GM21390 (cell line): ENCODE measurements at regions not wholly inside any gene's neighbourhood (a gene's known extent, or its start where the extent isn't known, plus 50 kb on each side); places are given as distances from the start of the nearest gene placed in this dataset.
"Not testable (repeated sequence)": the region's sequence is repeated elsewhere in the genome, so short reads cannot be mapped to it uniquely, and the experiment has no call there.

Experiments
- ATAC-seq: cut with Tn5 transposase; IDR thresholded peaks from one replicate; pipeline ENCODE4 v1.9.1; 2021; ENCODE audit not compliant: unreplicated experiment

DNA sequence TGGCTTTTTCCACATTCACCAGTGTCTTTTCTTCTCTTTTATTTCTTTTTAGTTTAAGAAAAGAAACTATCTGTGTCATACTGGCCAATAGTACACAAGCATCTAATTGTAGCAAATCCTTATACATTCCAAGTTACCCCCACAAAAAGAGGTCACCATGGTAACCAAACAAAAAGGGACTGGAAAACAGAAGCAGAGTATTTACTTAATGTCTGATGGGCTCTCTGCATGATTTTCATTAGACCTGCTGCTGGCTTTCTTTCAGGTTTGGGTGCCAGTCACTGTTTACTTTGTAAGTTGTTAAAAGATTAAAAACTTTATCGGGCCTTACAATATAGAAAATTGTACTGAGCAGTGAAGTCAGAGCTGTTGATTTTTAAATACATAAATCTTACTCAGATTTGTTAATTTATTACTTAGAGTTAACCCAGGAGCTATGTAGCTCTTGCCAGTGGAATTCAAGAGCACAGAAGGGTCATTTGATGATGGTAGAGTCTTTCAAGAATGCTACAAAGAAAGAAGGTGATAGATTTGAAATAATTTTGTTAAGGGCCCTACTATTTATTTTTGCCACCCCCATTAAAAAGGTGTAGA, 123.9 kb downstream of the BRMS1L start:
- no peak for ATAC-seq

DNA sequence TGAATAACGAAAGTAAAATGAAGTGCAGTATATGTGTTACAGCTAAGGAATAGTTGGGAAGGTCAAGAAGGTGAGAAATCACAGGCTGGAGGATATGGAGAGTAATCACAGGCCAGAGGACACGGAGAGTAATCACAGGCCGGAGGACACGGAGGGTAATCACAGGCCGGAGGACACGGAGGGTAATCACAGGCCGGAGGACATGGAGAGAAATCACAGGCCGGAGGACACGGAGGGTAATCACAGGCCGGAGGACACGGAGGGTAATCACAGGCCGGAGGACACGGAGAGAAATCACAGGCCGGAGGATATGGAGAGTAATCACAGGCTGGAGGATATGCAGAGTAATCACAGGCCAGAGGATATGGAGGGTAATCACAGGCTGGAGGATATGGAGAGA, 121.8 kb downstream of the BRMS1L start:
- not testable (repeated sequence) for ATAC-seq

DNA sequence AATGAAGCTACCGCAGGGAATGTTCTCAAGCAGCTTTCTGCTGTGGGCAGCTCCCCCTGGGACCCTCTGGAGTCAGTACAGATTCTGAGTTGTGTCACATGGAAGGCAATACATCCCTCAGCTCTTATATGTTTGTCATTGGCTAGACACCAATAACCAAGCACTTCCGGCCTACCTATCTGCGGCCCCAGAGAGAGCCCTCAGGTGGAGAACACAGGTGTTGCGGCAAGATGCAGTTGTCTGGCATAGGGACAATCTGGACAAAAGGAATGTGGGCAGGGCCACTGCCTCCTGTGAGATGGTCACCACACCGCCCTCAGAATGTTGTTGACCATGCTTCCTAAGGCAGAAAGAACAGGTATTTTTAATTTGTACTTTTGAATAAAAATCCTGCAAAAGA, 118.7 kb downstream of the BRMS1L start:
- ATAC-seq = no peak

DNA sequence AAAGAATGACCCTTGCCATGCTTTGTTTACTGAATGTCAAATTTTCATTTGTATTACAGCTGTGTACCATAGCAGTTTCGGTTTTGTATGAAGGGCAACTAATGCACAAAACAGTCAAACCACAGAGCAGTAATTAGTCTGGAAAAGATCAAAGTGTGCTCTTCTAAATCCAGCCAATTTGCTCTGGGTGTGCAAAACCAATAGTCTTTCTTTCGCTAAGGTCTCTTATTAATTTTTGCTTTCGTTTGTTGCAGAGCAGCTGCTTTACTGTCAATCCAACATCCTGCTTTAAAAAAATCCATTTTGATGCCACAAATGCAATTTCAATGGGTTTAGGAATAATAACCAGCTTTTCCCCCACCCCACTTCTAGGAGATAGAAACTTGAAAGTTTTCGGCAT, 114.2 kb downstream of the BRMS1L start:
- ATAC-seq = peak; percentile 67

DNA sequence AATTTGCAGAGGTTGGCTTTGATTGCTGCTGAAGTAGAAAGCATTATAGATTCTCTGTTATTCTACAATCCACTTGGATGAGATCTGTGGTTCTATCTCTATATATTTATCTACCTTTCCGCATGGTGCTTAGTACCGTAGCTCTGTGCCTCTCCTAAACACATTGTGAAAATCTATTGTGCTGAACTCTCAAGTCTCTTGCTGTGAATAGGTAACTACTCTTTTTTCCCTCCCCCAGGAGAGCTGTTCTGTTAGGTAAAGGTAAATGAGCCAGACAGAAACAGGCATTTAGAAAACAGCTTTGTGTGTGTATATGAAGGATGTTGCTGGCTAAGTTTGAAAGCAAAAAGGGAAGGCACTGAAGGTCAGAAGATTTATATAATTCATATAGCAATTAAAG, 112.6 kb downstream of the BRMS1L start:
- ATAC-seq = no peak

DNA sequence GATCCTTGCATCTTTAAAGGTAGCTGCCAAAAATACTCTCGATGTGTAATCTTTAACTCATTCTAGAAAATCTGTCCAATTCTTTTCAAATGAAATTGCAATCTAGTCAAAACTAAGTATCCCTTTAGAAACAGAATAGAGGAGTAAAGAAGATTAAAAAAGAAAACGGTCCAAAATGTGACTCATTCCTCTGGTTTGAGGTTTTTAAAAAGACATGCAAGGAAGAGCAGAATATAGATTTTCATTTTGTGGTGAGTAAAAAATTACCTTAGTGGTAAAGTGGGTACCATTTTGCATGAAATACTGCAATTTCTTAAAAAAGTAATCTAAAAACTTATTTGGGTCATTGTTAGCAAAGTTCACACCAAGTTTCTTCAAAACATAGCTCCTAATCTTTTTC, 108.4 kb downstream of the BRMS1L start:
- ATAC-seq = peak; percentile 62

DNA sequence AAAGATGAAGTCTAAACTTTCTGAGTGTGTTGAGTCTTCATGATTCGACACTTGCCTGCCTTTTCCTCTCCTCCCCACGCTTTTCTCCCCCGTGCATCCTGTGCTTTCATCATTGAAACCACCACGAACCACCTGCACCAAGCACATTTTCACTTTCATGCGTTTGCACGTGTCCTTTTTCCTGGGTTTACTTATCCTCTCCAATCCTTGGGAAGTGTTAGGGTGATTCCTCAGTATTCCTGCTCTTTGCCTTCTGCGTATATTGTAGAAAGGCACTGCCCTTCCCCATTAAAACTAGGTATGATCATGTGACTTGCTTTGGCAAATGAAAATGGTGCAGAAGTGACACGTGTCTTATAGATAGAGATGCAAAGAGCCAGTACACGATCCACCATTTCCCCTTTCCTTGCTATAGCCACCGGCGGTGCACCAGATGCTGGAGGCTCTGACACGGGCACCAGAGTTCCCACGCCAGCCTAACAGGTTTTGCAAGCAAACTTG, 106.6 kb downstream of the BRMS1L start:
- peak; percentile 53 for ATAC-seq

DNA sequence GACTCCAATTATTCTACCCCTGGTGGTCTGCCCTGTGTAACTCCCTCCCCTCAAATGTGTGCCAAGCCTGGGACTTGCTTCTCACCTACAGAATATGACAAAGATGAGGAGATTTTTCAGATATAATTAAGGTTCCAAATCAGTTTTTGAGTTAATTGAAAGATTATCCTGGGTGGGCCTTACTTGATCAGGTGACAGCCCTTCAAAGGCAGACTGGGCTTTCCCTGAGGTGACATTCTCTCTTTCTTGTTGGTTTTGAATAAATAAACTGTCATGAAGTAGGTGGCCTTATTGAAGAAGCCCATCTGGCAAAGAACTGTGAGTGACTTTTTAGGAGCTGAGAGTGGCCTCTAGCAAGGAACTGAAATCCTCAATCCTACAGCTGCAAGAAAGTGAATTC, 106.0 kb downstream of the BRMS1L start:
- peak; percentile 17 for ATAC-seq

DNA sequence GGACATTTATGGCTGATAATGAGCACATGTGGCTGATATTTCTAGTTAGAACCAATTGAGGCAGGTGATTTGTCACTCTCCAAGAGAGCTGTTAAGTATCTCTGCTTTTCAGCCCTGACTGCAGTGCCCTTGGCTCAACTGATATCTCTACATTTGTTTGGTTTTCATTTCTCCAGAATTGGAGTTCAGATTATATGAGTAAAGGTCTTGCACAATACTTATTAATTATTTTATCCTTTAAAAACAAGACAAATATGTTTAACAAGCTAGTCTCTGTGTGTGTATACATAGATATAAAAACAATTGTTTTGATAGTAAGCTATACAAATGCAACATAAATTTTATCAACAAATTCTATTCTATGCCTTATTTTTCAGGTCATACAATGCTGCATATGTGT, 105.2 kb downstream of the BRMS1L start:
- no peak for ATAC-seq

DNA sequence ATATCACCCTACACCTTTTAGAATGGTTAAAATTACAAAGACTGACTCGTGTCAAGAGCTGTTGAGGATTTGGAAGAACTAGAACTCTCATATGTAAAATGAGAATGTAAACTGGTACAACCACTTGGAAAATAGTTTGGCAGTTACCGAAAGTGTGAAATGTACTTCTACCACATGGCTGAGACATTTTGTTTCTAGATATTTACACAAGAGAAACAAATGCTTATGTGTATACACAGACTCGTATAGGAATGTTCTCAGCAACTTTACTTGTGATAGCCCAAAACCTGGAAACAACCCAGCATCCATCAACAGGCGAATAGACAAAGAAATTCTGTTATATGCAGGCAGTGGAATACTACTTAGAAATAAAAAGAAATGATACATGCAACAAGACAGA, 103.0 kb downstream of the BRMS1L start:
- ATAC-seq = no peak

DNA sequence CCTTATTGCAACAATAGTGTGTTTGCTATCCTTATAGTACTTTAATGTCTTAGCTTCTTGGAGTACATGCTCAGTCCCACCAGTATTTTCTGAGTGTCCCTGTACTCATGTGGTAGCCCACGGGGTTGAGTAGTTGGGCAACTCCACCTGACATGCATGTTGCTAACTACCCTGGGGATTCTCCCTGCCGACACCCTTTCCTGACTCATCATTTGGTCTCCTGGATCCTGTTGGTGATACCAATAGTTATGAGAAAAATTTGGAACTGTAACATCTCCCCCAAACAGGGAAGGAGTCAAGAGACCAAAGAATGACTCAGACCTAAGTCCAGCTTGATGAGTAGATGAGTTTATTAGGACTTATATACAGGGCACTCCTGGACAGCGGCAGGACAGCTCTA, 101.6 kb downstream of the BRMS1L start:
- no peak for ATAC-seq

DNA sequence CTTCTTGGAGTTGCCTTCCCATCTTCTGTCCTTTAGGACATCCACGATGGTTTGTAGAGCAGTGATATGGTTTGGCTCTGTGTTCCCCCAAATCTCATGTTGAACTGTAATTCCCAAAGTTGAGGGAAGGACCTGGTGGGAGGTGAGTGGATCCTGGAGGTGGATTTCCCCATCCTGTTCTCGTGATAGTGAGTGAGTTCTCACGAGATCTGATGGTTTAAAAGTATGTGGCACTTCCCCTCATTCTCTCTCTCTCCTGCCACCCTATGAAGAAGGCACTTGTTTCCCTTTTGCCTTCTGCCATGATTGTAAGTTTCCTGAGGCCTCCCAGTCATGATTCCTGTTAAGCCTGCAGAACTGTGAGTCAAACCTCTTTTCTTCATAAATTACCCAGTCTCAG, 99.2 kb downstream of the BRMS1L start:
- no peak for ATAC-seq

DNA sequence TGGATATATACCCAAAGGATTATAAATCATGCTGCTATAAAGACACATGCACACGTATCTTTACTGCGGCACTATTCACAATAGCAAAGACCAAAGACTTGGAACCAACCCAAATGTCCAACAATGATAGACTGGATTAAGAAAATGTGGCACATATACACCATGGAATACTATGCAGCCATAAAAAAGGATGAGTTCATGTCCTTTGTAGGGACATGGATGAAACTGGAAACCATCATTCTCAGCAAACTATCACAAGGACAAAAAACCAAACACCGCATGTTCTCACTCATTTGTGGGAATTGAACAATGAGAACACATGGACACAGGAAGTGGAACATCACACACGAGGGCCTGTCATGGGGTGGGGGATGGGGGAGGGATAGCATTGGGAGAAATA, 96.5 kb downstream of the BRMS1L start:
- ATAC-seq = not testable (repeated sequence)

DNA sequence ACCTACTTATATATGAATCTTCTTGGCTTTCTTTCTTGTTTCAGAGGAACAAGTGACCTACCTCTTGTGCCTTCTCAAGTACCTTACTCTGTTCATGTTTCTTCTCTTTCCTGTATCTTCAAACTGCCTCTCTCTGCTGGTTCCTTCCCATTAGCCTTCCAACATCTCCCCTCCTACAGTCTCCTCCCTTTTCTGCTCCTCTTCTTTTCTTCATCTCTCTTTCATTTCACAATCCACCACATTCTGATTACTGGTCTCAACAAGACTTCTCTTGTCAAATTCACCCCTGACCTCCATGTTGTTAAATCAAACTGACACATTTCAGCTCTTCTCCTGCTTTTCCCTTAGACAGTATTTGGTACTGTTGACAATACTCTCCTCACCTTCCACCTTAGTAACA, 95.6 kb downstream of the BRMS1L start:
- ATAC-seq = no peak
